ENCODE measurements at regions not wholly inside any gene's neighbourhood (a gene's known extent, or its start where the extent isn't known, plus 50 kb on each side); places are given as distances from the start of the nearest gene placed in this dataset.
A peak's percentile ranks its signal among the peaks of the same experiment; 100 is the strongest.
"Not testable (repeated sequence)": the region's sequence is repeated elsewhere in the genome, so short reads cannot be mapped to it uniquely, and the experiment has no call there.

DNA sequence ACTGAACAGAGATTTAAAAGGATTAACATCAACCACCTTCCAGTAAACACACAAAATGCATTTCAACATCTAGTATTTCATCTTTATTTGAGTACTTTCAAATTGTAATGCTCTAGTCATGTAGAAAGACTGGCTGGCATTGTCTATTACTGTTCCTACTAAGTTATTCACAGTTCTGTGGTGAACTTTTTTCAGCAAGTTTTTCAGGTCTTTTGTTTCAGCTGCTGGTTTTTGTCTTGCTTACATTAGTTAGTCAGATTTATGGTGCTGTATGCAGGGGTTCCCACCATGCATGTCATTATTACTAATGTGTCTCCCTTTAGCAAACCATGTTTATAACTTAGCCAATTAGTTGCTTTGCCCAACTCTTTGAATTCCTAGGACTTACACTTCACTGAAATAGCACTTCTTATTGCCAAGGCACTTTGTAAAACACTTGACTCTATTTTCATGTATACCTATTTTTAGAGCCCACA lies 253.4 kb upstream of the KITLG start:
- Histone ChIP-seq H3K27ac (ENCODE audit: control insufficient read depth, insufficient read depth, low read length) (no peak overlapping the region), H3K4me3 (ENCODE audit: control insufficient read depth in 2 of 3, extremely low read depth in 1 of 3, insufficient read depth in 2 of 3, low read depth in 1 of 3, low read length in 3 of 3) (no peak overlapping the region), H4K20me1 (ENCODE audit: control insufficient read depth, extremely low read depth, insufficient read depth, low read length) (no peaks in the 10 kb centered on the region), H3K36me3 (ENCODE audit: control insufficient read depth in 2 of 2, extremely low read depth in 1 of 2, insufficient read depth in 2 of 2, low read length in 2 of 2) (no peaks in the 10 kb centered on the region), H3K9ac (ENCODE audit: control insufficient read depth, extremely low read depth, insufficient read depth, low read length) (no peak overlapping the region), H3K4me2 (ENCODE audit: control insufficient read depth, extremely low read depth, insufficient read depth, low read depth, low read length) (no peak overlapping the region), H3K79me2 (ENCODE audit: control insufficient read depth, insufficient read depth, low read length) (no peaks in the 10 kb centered on the region), H3K9me1 (ENCODE audit: control insufficient read depth, extremely low read depth, insufficient read depth, low read length) (no peaks in the 10 kb centered on the region), H3K9me3 (ENCODE audit: control insufficient read depth, low read depth, low read length) (no peaks in the 10 kb centered on the region), H3K4me1 (ENCODE audit: control insufficient read depth, extremely low read depth, insufficient read depth, low read length) (peaks cover 6% of the 10 kb centered on the region), H2AFZ (ENCODE audit: control insufficient read depth, low read length) (no peak overlapping the region), H3K27me3 (ENCODE audit: control insufficient read depth, extremely low read depth, insufficient read depth, low read length) (no peaks in the 10 kb centered on the region)
- peak; percentile 44 for FAIRE-seq
- dilution Hi-C loops (cut with MboI; ENCODE audit: extremely low pct_ligation_motif_present, low sequenced_read_pairs): no loop called here
- TF ChIP-seq, protein P1, sequence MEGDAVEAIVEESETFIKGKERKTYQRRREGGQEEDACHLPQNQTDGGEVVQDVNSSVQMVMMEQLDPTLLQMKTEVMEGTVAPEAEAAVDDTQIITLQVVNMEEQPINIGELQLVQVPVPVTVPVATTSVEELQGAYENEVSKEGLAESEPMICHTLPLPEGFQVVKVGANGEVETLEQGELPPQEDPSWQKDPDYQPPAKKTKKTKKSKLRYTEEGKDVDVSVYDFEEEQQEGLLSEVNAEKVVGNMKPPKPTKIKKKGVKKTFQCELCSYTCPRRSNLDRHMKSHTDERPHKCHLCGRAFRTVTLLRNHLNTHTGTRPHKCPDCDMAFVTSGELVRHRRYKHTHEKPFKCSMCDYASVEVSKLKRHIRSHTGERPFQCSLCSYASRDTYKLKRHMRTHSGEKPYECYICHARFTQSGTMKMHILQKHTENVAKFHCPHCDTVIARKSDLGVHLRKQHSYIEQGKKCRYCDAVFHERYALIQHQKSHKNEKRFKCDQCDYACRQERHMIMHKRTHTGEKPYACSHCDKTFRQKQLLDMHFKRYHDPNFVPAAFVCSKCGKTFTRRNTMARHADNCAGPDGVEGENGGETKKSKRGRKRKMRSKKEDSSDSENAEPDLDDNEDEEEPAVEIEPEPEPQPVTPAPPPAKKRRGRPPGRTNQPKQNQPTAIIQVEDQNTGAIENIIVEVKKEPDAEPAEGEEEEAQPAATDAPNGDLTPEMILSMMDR (optimal IDR thresholded peaks at IDR 0.05 in 1 of 3, IDR thresholded peaks at IDR 0.05 in 1 of 3, conservative IDR thresholded peaks at IDR 0.05 in 1 of 3; ENCODE audit: extremely low read depth in 1 of 3, insufficient read depth in 2 of 3, low read length in 3 of 3): no peak
- no peak for TF ChIP-seq EZH2 (IDR thresholded peaks at IDR 0.05; ENCODE audit: low read length)
- no peak for DNase-seq (ENCODE audit: low read depth, low spot score)

GRCh38 chr12:88828537-88828936 lies 248.3 kb upstream of the KITLG start:
- DNase-seq (ENCODE audit: low read depth, low spot score); dilution Hi-C loops (cut with MboI; ENCODE audit: extremely low pct_ligation_motif_present, low sequenced_read_pairs); H3K36me3 ChIP-seq (ENCODE audit: control insufficient read depth in 2 of 2, extremely low read depth in 1 of 2, insufficient read depth in 2 of 2, low read length in 2 of 2); H3K9ac ChIP-seq (ENCODE audit: control insufficient read depth, extremely low read depth, insufficient read depth, low read length); H3K9me3 ChIP-seq (ENCODE audit: control insufficient read depth, low read depth, low read length); H3K4me1 ChIP-seq (ENCODE audit: control insufficient read depth, extremely low read depth, insufficient read depth, low read length); H2AFZ ChIP-seq (ENCODE audit: control insufficient read depth, low read length); H3K27me3 ChIP-seq (ENCODE audit: control insufficient read depth, extremely low read depth, insufficient read depth, low read length); H3K4me2 ChIP-seq (ENCODE audit: control insufficient read depth, extremely low read depth, insufficient read depth, low read depth, low read length); H3K9me1 ChIP-seq (ENCODE audit: control insufficient read depth, extremely low read depth, insufficient read depth, low read length); H3K27ac ChIP-seq (ENCODE audit: control insufficient read depth, insufficient read depth, low read length); FAIRE-seq; H3K79me2 ChIP-seq (ENCODE audit: control insufficient read depth, insufficient read depth, low read length); H3K4me3 ChIP-seq (ENCODE audit: control insufficient read depth in 2 of 3, extremely low read depth in 1 of 3, insufficient read depth in 2 of 3, low read depth in 1 of 3, low read length in 3 of 3); H4K20me1 ChIP-seq (ENCODE audit: control insufficient read depth, extremely low read depth, insufficient read depth, low read length): not testable (repeated sequence)

DNA sequence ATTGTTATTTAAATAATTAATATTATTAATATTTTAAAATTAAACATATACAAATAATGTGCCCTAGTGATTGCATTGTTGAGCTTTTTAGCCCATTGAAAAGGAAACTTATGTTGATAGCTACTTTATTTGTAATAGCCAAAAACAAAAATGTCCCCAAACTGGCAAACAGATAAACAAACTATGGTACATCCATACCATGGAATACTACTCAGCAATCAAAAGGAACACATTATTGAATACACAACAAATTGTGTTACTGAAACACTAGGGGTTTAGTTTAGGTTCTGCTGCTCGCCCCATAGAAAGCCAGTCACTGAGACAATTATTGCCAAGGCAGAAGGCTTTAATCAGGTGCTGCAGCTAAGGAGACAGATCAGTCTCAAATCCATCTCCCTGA lies 239.7 kb upstream of the KITLG start:
- Histone ChIP-seq H3K9ac (ENCODE audit: control insufficient read depth, extremely low read depth, insufficient read depth, low read length) (no peak overlapping the region), H3K36me3 (ENCODE audit: control insufficient read depth in 2 of 2, extremely low read depth in 1 of 2, insufficient read depth in 2 of 2, low read length in 2 of 2) (no peaks in the 10 kb centered on the region), H3K4me3 (ENCODE audit: control insufficient read depth in 2 of 3, extremely low read depth in 1 of 3, insufficient read depth in 2 of 3, low read depth in 1 of 3, low read length in 3 of 3) (no peak overlapping the region), H3K27ac (ENCODE audit: control insufficient read depth, insufficient read depth, low read length) (no peak overlapping the region), H3K9me3 (ENCODE audit: control insufficient read depth, low read depth, low read length) (no peaks in the 10 kb centered on the region), H3K4me2 (ENCODE audit: control insufficient read depth, extremely low read depth, insufficient read depth, low read depth, low read length) (no peak overlapping the region), H2AFZ (ENCODE audit: control insufficient read depth, low read length) (no peak overlapping the region), H3K4me1 (ENCODE audit: control insufficient read depth, extremely low read depth, insufficient read depth, low read length) (peaks cover 8% of the 10 kb centered on the region), H3K27me3 (ENCODE audit: control insufficient read depth, extremely low read depth, insufficient read depth, low read length) (no peaks in the 10 kb centered on the region), H4K20me1 (ENCODE audit: control insufficient read depth, extremely low read depth, insufficient read depth, low read length) (no peaks in the 10 kb centered on the region), H3K79me2 (ENCODE audit: control insufficient read depth, insufficient read depth, low read length) (no peaks in the 10 kb centered on the region), H3K9me1 (ENCODE audit: control insufficient read depth, extremely low read depth, insufficient read depth, low read length) (no peaks in the 10 kb centered on the region)
- TF ChIP-seq EZH2 (IDR thresholded peaks at IDR 0.05; ENCODE audit: low read length): no peak
- TF ChIP-seq, protein P1 (optimal IDR thresholded peaks at IDR 0.05 in 1 of 3, IDR thresholded peaks at IDR 0.05 in 1 of 3, conservative IDR thresholded peaks at IDR 0.05 in 1 of 3; ENCODE audit: extremely low read depth in 1 of 3, insufficient read depth in 2 of 3, low read length in 3 of 3): no peak
- FAIRE-seq (no peak), DNase-seq (ENCODE audit: low read depth, low spot score) (no peak)
- dilution Hi-C loops (cut with MboI; ENCODE audit: extremely low pct_ligation_motif_present, low sequenced_read_pairs): no loop called here
